Ishikawa (cell line): ENCODE measurements at regions not wholly inside any gene's neighbourhood (a gene's known extent, or its start where the extent isn't known, plus 50 kb on each side); places are given as distances from the start of the nearest gene placed in this dataset.

Experiments used
- CEBPB ChIP-seq: IDR thresholded peaks from 2 replicates; pipeline ENCODE4 v1.6.1; 2012
- CREB1 ChIP-seq: IDR thresholded peaks from 2 replicates; pipeline ENCODE4 v1.6.1; 2012; ENCODE audit warnings: low read depth
- EGR1 ChIP-seq: IDR thresholded peaks from 2 replicates; pipeline ENCODE4 v1.6.1; 2012
- EP300 ChIP-seq: IDR thresholded peaks from 2 replicates; pipeline ENCODE4 v1.6.1; 2012; ENCODE audit warnings: borderline replicate concordance
- FOXM1 ChIP-seq: IDR thresholded peaks from 2 replicates; pipeline ENCODE4 v1.6.1; 2012; ENCODE audit warnings: low read depth, borderline replicate concordance
- RAD21 ChIP-seq: IDR thresholded peaks from 2 replicates; pipeline ENCODE4 v1.6.1; 2012; ENCODE audit warnings: low read depth
- TAF1 ChIP-seq: IDR thresholded peaks from 2 replicates; pipeline ENCODE4 v1.6.1; 2012; ENCODE audit warnings: low read depth, mild to moderate bottlenecking
- TCF12 ChIP-seq: IDR thresholded peaks from 2 replicates; pipeline ENCODE4 v1.6.1; 2012; ENCODE audit warnings: low read depth
- TEAD4 ChIP-seq: IDR thresholded peaks from 2 replicates; pipeline ENCODE4 v1.6.1; 2012
- YY1 ChIP-seq: IDR thresholded peaks from 2 replicates; pipeline ENCODE4 v1.6.1; 2012; ENCODE audit warnings: low read depth
- TF ChIP-seq, protein P1 (sequence below): IDR thresholded peaks from 2 replicates; pipeline ENCODE4 v1.6.1; 2012; ENCODE audit warnings: low read depth, mild to moderate bottlenecking
- TF ChIP-seq, protein P2 (sequence below): IDR thresholded peaks from 2 replicates; pipeline ENCODE4 v1.6.1; 2012
- TF ChIP-seq, protein P3 (sequence below): IDR thresholded peaks from 2 replicates; pipeline ENCODE4 v1.6.1; 2012

DNA sequence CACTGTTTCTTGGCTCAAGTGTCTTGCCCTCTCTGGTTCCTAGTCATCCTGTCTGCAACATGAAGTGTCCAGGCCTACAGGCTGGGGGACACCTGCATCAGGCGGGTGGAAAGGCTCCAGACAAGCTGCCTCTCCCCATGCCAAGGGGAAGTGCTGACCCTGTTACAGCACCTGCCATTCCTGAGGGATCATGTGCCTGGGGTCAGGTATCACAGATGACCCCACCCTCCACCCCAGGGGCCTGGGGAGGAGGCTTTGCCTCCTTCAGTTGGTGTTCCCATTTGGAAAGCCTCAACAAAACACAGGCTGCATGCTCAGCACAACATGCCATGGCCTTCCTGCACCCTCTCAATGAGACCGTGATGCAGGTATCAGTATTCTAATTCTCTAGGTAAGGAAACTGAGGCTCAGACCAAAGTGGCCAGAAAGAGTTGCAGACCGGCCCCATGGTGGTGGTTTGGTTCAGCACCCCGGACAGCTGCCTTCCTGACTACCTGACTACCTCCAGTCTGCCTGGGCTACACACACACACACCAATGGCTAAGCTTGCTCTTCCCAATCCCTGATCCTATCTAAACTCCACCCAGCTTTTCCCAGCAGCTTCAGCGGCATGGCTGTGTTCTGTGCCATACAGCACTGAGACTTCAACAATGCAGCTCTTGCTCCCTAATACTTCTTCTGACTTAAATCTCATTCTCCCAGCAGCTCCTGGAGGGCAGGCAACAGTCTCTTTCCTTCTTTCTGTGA, 69.7 kb upstream of the LINGO1 start:
- no peak for TF ChIP-seq TEAD4
- no peak for TF ChIP-seq CREB1
- no peak for TF ChIP-seq TAF1
- no peak for TF ChIP-seq YY1
- TF ChIP-seq EGR1 = no peak
- TF ChIP-seq, protein P1, sequence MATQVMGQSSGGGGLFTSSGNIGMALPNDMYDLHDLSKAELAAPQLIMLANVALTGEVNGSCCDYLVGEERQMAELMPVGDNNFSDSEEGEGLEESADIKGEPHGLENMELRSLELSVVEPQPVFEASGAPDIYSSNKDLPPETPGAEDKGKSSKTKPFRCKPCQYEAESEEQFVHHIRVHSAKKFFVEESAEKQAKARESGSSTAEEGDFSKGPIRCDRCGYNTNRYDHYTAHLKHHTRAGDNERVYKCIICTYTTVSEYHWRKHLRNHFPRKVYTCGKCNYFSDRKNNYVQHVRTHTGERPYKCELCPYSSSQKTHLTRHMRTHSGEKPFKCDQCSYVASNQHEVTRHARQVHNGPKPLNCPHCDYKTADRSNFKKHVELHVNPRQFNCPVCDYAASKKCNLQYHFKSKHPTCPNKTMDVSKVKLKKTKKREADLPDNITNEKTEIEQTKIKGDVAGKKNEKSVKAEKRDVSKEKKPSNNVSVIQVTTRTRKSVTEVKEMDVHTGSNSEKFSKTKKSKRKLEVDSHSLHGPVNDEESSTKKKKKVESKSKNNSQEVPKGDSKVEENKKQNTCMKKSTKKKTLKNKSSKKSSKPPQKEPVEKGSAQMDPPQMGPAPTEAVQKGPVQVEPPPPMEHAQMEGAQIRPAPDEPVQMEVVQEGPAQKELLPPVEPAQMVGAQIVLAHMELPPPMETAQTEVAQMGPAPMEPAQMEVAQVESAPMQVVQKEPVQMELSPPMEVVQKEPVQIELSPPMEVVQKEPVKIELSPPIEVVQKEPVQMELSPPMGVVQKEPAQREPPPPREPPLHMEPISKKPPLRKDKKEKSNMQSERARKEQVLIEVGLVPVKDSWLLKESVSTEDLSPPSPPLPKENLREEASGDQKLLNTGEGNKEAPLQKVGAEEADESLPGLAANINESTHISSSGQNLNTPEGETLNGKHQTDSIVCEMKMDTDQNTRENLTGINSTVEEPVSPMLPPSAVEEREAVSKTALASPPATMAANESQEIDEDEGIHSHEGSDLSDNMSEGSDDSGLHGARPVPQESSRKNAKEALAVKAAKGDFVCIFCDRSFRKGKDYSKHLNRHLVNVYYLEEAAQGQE = peak; percentile 94
- no peak for TF ChIP-seq FOXM1
- no peak for TF ChIP-seq RAD21
- TF ChIP-seq, protein P2, sequence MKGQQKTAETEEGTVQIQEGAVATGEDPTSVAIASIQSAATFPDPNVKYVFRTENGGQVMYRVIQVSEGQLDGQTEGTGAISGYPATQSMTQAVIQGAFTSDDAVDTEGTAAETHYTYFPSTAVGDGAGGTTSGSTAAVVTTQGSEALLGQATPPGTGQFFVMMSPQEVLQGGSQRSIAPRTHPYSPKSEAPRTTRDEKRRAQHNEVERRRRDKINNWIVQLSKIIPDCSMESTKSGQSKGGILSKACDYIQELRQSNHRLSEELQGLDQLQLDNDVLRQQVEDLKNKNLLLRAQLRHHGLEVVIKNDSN = no peak
- no peak for TF ChIP-seq EP300
- TF ChIP-seq, protein P3, sequence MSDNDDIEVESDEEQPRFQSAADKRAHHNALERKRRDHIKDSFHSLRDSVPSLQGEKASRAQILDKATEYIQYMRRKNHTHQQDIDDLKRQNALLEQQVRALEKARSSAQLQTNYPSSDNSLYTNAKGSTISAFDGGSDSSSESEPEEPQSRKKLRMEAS = no peak
- TF ChIP-seq TCF12 = no peak
- TF ChIP-seq CEBPB = no peak
